H9 (cell line): ENCODE measurements at regions not wholly inside any gene's neighbourhood (a gene's known extent, or its start where the extent isn't known, plus 50 kb on each side); places are given as distances from the start of the nearest gene placed in this dataset.

Source experiments
- DNase-seq: peaks from one replicate; pipeline ENCODE4 v3.0.0-alpha.2; 2017
- H2AFZ ChIP-seq: one replicate; pipeline ENCODE4 v1.6.1; 2013; ENCODE audit warnings: mild to moderate bottlenecking, low read length, control low read depth, moderate library complexity
- H2AK5ac ChIP-seq: 2 replicates; pipeline ENCODE4 v1.6.1; 2013; ENCODE audit warnings: low read length, control low read depth, mixed read lengths; ENCODE audit not compliant: insufficient read length
- H2BK120ac ChIP-seq: one replicate; pipeline ENCODE4 v1.6.1; 2013; ENCODE audit warnings: low read depth, mild to moderate bottlenecking, low read length, control low read depth, inconsistent platforms; ENCODE audit not compliant: poor library complexity, severe bottlenecking
- H2BK12ac ChIP-seq: 2 replicates; pipeline ENCODE4 v1.6.1; 2013; ENCODE audit warnings: low read length, control low read depth, mixed read lengths, low read depth; ENCODE audit not compliant: insufficient read length
- H2BK15ac ChIP-seq: 2 replicates; pipeline ENCODE4 v1.6.1; 2013; ENCODE audit warnings: low read depth, low read length, control low read depth
- H2BK20ac ChIP-seq: one replicate; pipeline ENCODE4 v1.6.1; 2013; ENCODE audit warnings: low read depth, mild to moderate bottlenecking, low read length, control low read depth, inconsistent platforms; ENCODE audit not compliant: poor library complexity, severe bottlenecking
- H2BK5ac ChIP-seq: 2 replicates; pipeline ENCODE4 v1.6.1; 2013; ENCODE audit warnings: low read length, control low read depth, mixed read lengths; ENCODE audit not compliant: insufficient read length
- H3K14ac ChIP-seq: 2 replicates; pipeline ENCODE4 v1.6.1; 2013; ENCODE audit warnings: low read length, control low read depth; ENCODE audit not compliant: insufficient read depth
- H3K18ac ChIP-seq: 2 replicates; pipeline ENCODE4 v1.6.1; 2013; ENCODE audit warnings: low read depth, mild to moderate bottlenecking, mixed read lengths, low read length, control low read depth; ENCODE audit not compliant: insufficient read length
- H3K23ac ChIP-seq: 2 replicates; pipeline ENCODE4 v1.6.1; 2013; ENCODE audit warnings: low read length, control low read depth, mixed read lengths, low read depth; ENCODE audit not compliant: insufficient read length
- H3K23me2 ChIP-seq: 2 replicates; pipeline ENCODE4 v1.6.1; 2013; ENCODE audit warnings: low read depth, mild to moderate bottlenecking, mixed read lengths, low read length, control low read depth; ENCODE audit not compliant: insufficient read length, poor library complexity, severe bottlenecking
- H3K27ac ChIP-seq: 2 replicates; pipeline ENCODE4 v1.5.1; 2013; ENCODE audit warnings: low read length, control low read depth, mixed read lengths, low read depth; ENCODE audit not compliant: insufficient read length
- H3K27me3 ChIP-seq: 2 replicates; pipeline ENCODE4 v1.6.1; 2013; ENCODE audit warnings: low read length, control low read depth, inconsistent platforms; ENCODE audit not compliant: insufficient read depth
- H3K4ac ChIP-seq: 2 replicates; pipeline ENCODE4 v1.6.1; 2013; ENCODE audit warnings: low read depth, mild to moderate bottlenecking, control low read depth, inconsistent platforms, low read length, moderate library complexity
- H3K4me1 ChIP-seq: 2 replicates; pipeline ENCODE4 v1.6.1; 2013; ENCODE audit warnings: low read length, control low read depth, inconsistent platforms; ENCODE audit not compliant: insufficient read depth
- H3K4me2 ChIP-seq: 2 replicates; pipeline ENCODE4 v1.6.1; 2013; ENCODE audit warnings: low read length, control low read depth, mixed read lengths; ENCODE audit not compliant: insufficient read length, insufficient read depth
- H3K56ac ChIP-seq: 2 replicates; pipeline ENCODE4 v1.6.1; 2013; ENCODE audit warnings: low read depth, mild to moderate bottlenecking, mixed read lengths, low read length, control low read depth; ENCODE audit not compliant: insufficient read length
- H3K79me1 ChIP-seq: 2 replicates; pipeline ENCODE4 v1.6.1; 2013; ENCODE audit warnings: low read depth, mild to moderate bottlenecking, moderate library complexity, low read length, control low read depth, inconsistent platforms; ENCODE audit not compliant: insufficient read depth, poor library complexity, severe bottlenecking
- H3K79me2 ChIP-seq: 2 replicates; pipeline ENCODE4 v1.6.1; 2013; ENCODE audit warnings: low read length, control low read depth, inconsistent platforms; ENCODE audit not compliant: insufficient read depth
- H3K9ac ChIP-seq: 2 replicates; pipeline ENCODE4 v1.6.1; 2013; ENCODE audit warnings: low read length, control low read depth, mixed read lengths; ENCODE audit not compliant: insufficient read length; ENCODE audit errors: extremely low read depth
- H3K9me3 ChIP-seq: one replicate; pipeline ENCODE4 v1.6.1; 2013; ENCODE audit warnings: low read depth, low read length, inconsistent platforms; ENCODE audit not compliant: control insufficient read depth
- H3T11ph ChIP-seq: one replicate; pipeline ENCODE4 v1.6.1; 2013; ENCODE audit warnings: mild to moderate bottlenecking, low read length, control low read depth, inconsistent platforms
- H4K20me1 ChIP-seq: one replicate; pipeline ENCODE4 v1.6.1; 2013; ENCODE audit not compliant: control insufficient read depth, insufficient read length, insufficient read depth
- H4K5ac ChIP-seq: 2 replicates; pipeline ENCODE4 v1.6.1; 2013; ENCODE audit warnings: low read depth, mild to moderate bottlenecking, mixed read lengths, low read length, control low read depth; ENCODE audit not compliant: insufficient read length
- H4K8ac ChIP-seq: replicated peaks from 2 replicates; pipeline ENCODE4 v1.6.1; 2013; ENCODE audit warnings: low read length, control low read depth, mixed read lengths, low read depth; ENCODE audit not compliant: insufficient read length
- H4K91ac ChIP-seq: 2 replicates; pipeline ENCODE4 v1.6.1; 2013; ENCODE audit warnings: low read depth, mild to moderate bottlenecking, moderate library complexity, mixed read lengths, low read length, control low read depth; ENCODE audit not compliant: insufficient read length
- H3K27ac Mint-ChIP-seq, 3 experiments: 2 replicates in 2 of 3; 3 replicates in 1 of 3; pipeline ENCODE4 v1.8.0; 2020 to 2021; ENCODE audit warnings: mixed read lengths in 3 of 3, mild to moderate bottlenecking in 1 of 3, moderate library complexity in 1 of 3
- H3K27me3 Mint-ChIP-seq: 2 replicates; pipeline ENCODE4 v1.8.0; 2021; ENCODE audit warnings: low read depth, mild to moderate bottlenecking, moderate library complexity, mixed read lengths
- H3K36me3 Mint-ChIP-seq, 3 experiments: 2 replicates in 2 of 3; 3 replicates in 1 of 3; pipeline ENCODE4 v1.8.0; 2020 to 2021; ENCODE audit warnings: low read depth in 3 of 3, mixed read lengths in 3 of 3; ENCODE audit not compliant: insufficient read depth in 1 of 3
- H3K4me1 Mint-ChIP-seq, 2 experiments: 2 replicates each; pipeline ENCODE4 v1.8.0; 2020; ENCODE audit warnings: mixed read lengths in 2 of 2
- H3K4me3 Mint-ChIP-seq, 2 experiments: 2 replicates in 1 of 2; 3 replicates in 1 of 2; pipeline ENCODE4 v1.8.0; 2020 to 2021; ENCODE audit warnings: mild to moderate bottlenecking in 2 of 2, mixed read lengths in 2 of 2, moderate library complexity in 1 of 2
- H3K9me3 Mint-ChIP-seq, 2 experiments: 2 replicates in 1 of 2; 3 replicates in 1 of 2; pipeline ENCODE4 v1.8.0; 2020; ENCODE audit warnings: mild to moderate bottlenecking in 2 of 2, mixed read lengths in 2 of 2, moderate library complexity in 1 of 2
- CTCF ChIP-seq: fragments of 200-600 bp; sonication (generic); conservative IDR thresholded peaks from 3 replicates; pipeline ENCODE4 v1.8.0; 2021; ENCODE audit warnings: antibody characterized with exemption, mild to moderate bottlenecking
- WGBS: extraction: QIAGEN DNeasy Blood & Tissue Kit; methylation state at CpG from one replicate; pipeline ENCODE4 v1.1.7; 2013; ENCODE audit warnings: missing lambda C conversion rate, low lambda C conversion rate, mixed read lengths; ENCODE audit not compliant: insufficient read length; ENCODE audit errors: extremely low coverage; 5-methylcytosine and 5-hydroxymethylcytosine counted together

DNA sequence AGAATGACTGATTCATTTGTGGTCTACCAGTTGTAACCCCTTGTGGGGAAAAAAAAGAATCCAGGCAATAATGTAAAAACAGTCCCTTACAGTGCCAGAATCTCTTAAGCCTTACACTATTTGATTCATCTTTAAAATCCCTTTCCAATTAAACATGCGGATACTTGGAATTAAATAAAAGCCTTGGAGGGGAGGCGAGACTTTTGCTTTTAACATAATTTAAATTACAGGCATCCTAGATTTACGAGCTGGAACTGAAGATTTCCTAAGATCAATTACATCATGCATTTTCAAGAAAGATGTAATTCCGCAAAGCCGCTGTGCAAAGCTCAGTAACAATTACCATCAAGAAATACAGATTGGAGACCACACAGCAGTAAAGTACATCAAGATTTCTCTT lies 370.2 kb downstream of the MTRR start:
- Histone ChIP-seq H3K14ac (no peak overlapping the region), H3K79me2 (no peaks in the 10 kb centered on the region), H3T11ph (no peak overlapping the region), H3K9me3 (no peaks in the 10 kb centered on the region), H3K56ac (no peak overlapping the region), H4K5ac (no peak overlapping the region), H4K20me1 (no peaks in the 10 kb centered on the region), H2BK20ac (no peak overlapping the region), H4K91ac (no peak overlapping the region), H2BK12ac (no peak overlapping the region), H2BK15ac (no peak overlapping the region), H2BK120ac (no peak overlapping the region), H3K79me1 (no peaks in the 10 kb centered on the region), H3K9ac (no peak overlapping the region), H3K27me3 (no peaks in the 10 kb centered on the region), H3K4me2 (no peak overlapping the region), H2AFZ (no peak overlapping the region), H3K4me1 (no peaks in the 10 kb centered on the region), H3K4ac (no peak overlapping the region), H2BK5ac (no peak overlapping the region), H3K23ac (no peak overlapping the region), H3K23me2 (no peaks in the 10 kb centered on the region), H3K27ac (no peak overlapping the region), H3K18ac (no peak overlapping the region), H2AK5ac (no peak overlapping the region), H4K8ac (no peak overlapping the region)
- TF ChIP-seq CTCF, result no peak
- WGBS, result no CpG with 5 or more reads among the region's 5 CpGs
- Mint-ChIP-seq H3K9me3 (peaks cover 0 to 2% of the 10 kb centered on the region in 2 experiments; a peak in 1 of 5 replicates), H3K27ac (no peak overlapping the region), H3K27me3 (peaks cover 4% of the 10 kb centered on the region), H3K4me1 (no peaks in the 10 kb centered on the region), H3K36me3 (no peaks in the 10 kb centered on the region), H3K4me3 (no peak overlapping the region)
- DNase-seq, result no peak
